ENCODE measurements at regions not wholly inside any gene's neighbourhood (a gene's known extent, or its start where the extent isn't known, plus 50 kb on each side); places are given as distances from the start of the nearest gene placed in this dataset.

- TF ChIP-seq CTCF (IDR thresholded peaks at IDR 0.05) (no peak), SIN3A (IDR thresholded peaks at IDR 0.05; ENCODE audit: borderline replicate concordance, insufficient read depth, low read depth, low read length) (no peak), REST (IDR thresholded peaks at IDR 0.05; ENCODE audit: insufficient read depth in 1 of 2, low read depth in 2 of 2, low read length in 1 of 2) (no peak), POLR2AphosphoS5 (IDR thresholded peaks at IDR 0.05; ENCODE audit: low read depth, low read length) (no peak)
These were observed 184.6 kb upstream of the OLFM3 start for GRCh38 chr1:102181341-102181740.

Data from Panc1 (cell line).